GM12878 (cell line): ENCODE measurements at regions not wholly inside any gene's neighbourhood (a gene's known extent, or its start where the extent isn't known, plus 50 kb on each side); places are given as distances from the start of the nearest gene placed in this dataset.

Experiments
- ATAC-seq: fragments of 200-7000 bp; cut with Tn5 transposase; 3 replicates; pipeline ENCODE4 v1.9.1; 2020; ENCODE audit warnings: mild to moderate bottlenecking, moderate library complexity
- BruUV-seq: library from RNA; stranded (reverse); fragments of 400-500 nt; replicated peaks from 2 replicates; lab custom pipeline; 2021; lab: Mats Ljungman, UMichigan
- CTCF ChIA-PET: fragments of 300-600 bp; sonication (Branson Sonifier 250); formaldehyde crosslinking; extraction: SDS; loops from one replicate; lab custom pipeline; 2021; ENCODE audit warnings: inconsistent platforms; lab: Yijun Ruan, JAX
- POLR2A ChIA-PET: fragments of 350-600 bp; formaldehyde crosslinking; extraction: SDS; loops from one replicate; lab custom pipeline; 2021; ENCODE audit warnings: inconsistent platforms; lab: Charles Lee
- RAD21 ChIA-PET: fragments of 300-600 bp; sonication (Branson Sonifier 250); formaldehyde crosslinking; loops from one replicate; lab custom pipeline; 2023; ENCODE audit warnings: antibody characterized with exemption; ENCODE audit not compliant: unreplicated experiment; lab: Charles Lee
- SMC1A ChIA-PET: fragments of 300-600 bp; sonication (Branson Sonifier 250); formaldehyde crosslinking; loops from one replicate; lab custom pipeline; 2023; ENCODE audit not compliant: unreplicated experiment, uncharacterized antibody; lab: Charles Lee
- DNase-seq: peaks from one replicate; pipeline ENCODE4 v3.0.0-alpha.2; 2011; ENCODE audit warnings: low read depth, low spot score
- FAIRE-seq: peaks from 3 replicates; lab custom pipeline; 2011; peaks lifted over from hg19 to GRCh38; lab: Jason Lieb, UNC
- H2AFZ ChIP-seq: 2 replicates; pipeline ENCODE4 v1.6.0; 2011; ENCODE audit warnings: low read depth, low read length, control low read depth; ENCODE audit not compliant: control insufficient read depth
- H3K27ac ChIP-seq: 2 replicates; pipeline ENCODE4 v1.5.1; 2011; ENCODE audit warnings: control low read depth; ENCODE audit not compliant: control insufficient read depth, insufficient read depth
- H3K27me3 ChIP-seq, 2 experiments: replicated peaks in 1 of 2; 2 replicates each; pipeline versions ENCODE4 v1.6.0 to v1.6.1; 2011; ENCODE audit warnings: low read length in 1 of 2; ENCODE audit not compliant: control insufficient read depth in 2 of 2, insufficient read depth in 2 of 2
- H3K36me3 ChIP-seq, 2 experiments: 2 replicates each; pipeline ENCODE4 v1.5.1; 2011; ENCODE audit warnings: low read length in 1 of 2; ENCODE audit not compliant: control insufficient read depth in 2 of 2, insufficient read depth in 2 of 2
- H3K4me1 ChIP-seq: 2 replicates; pipeline ENCODE4 v1.6.1; 2011; ENCODE audit warnings: mild to moderate bottlenecking, low read length, moderate library complexity, mixed read lengths; ENCODE audit not compliant: control insufficient read depth, insufficient read depth
- H3K4me2 ChIP-seq: 2 replicates; pipeline ENCODE4 v1.6.0; 2011; ENCODE audit warnings: control low read depth; ENCODE audit not compliant: control insufficient read depth, insufficient read depth
- H3K4me3 ChIP-seq: fragments of 200-600 bp; sonication (generic); 2 replicates; pipeline ENCODE4 v1.5.1; 2016
- H3K79me2 ChIP-seq: 2 replicates; pipeline ENCODE4 v1.6.0; 2011; ENCODE audit warnings: low read length; ENCODE audit not compliant: control insufficient read depth, insufficient read depth
- H3K9ac ChIP-seq: 2 replicates; pipeline ENCODE4 v1.8.0; 2011; ENCODE audit warnings: low read length, control low read depth, mixed read lengths; ENCODE audit not compliant: control insufficient read depth, insufficient read depth
- H3K9me3 ChIP-seq: replicated peaks from 3 replicates; pipeline ENCODE4 v1.5.1; 2011; ENCODE audit warnings: mild to moderate bottlenecking, low read length; ENCODE audit not compliant: control insufficient read depth, insufficient read depth
- H4K20me1 ChIP-seq: 2 replicates; pipeline ENCODE4 v1.6.0; 2011; ENCODE audit not compliant: control insufficient read depth, insufficient read depth
- HCFC1 ChIP-seq: fragments of 150-350 bp; IDR thresholded peaks from 2 replicates; pipeline ENCODE4 v1.6.1; 2014; ENCODE audit warnings: low read length
- NFYB ChIP-seq: IDR thresholded peaks from 2 replicates; pipeline ENCODE4 v1.6.1; 2011; ENCODE audit warnings: low read depth, mild to moderate bottlenecking, low read length, improper control_type of control experiment, moderate library complexity; ENCODE audit not compliant: insufficient read depth
- SIX5 ChIP-seq: IDR thresholded peaks from 2 replicates; pipeline ENCODE4 v1.6.1; 2011; ENCODE audit warnings: mild to moderate bottlenecking, low read depth, low read length, moderate library complexity; ENCODE audit not compliant: severe bottlenecking
- SREBF1 ChIP-seq: IDR thresholded peaks from 2 replicates; pipeline ENCODE4 v1.6.1; 2012; ENCODE audit warnings: mild to moderate bottlenecking, low read length
- TCF12 ChIP-seq: IDR thresholded peaks from 2 replicates; pipeline ENCODE4 v1.6.1; 2011; ENCODE audit warnings: low read depth, mild to moderate bottlenecking, low read length
- WGBS: methylation state at CpG from one replicate; pipeline ENCODE4 v1.1.6; 2016; ENCODE audit warnings: low lambda C conversion rate; ENCODE audit not compliant: insufficient replicate concordance, insufficient coverage; ENCODE audit errors: missing lambda C conversion rate; 5-methylcytosine and 5-hydroxymethylcytosine counted together
- in situ Hi-C: fragments of 300-500 bp; cut with MboI; formaldehyde crosslinking; loops from 9 replicates; pipeline ENCODE4 v1.14.3; 2018; ENCODE audit warnings: mixed read lengths
- intact Hi-C: fragments of 100-400 bp; cut with micrococcal nuclease; formaldehyde crosslinking; loops from one replicate; pipeline ENCODE4 v1.14.2; 2022; ENCODE audit not compliant: unreplicated experiment

- no peak for FAIRE-seq
- Histone ChIP-seq H3K9ac (no peak overlapping the region), H3K4me1 (no peaks in the 10 kb centered on the region), H3K36me3 (no peaks in the 10 kb centered on the region), H3K9me3 (no peaks in the 10 kb centered on the region), H3K4me3 (no peak overlapping the region), H2AFZ (no peak overlapping the region), H3K27me3 (0 out of 4 replicates have a peak, but pooled peaks cover 0 to 4% of the 10 kb centered on the region in 2 experiments), H3K27ac (no peak overlapping the region), H3K4me2 (no peak overlapping the region), H4K20me1 (no peaks in the 10 kb centered on the region), H3K79me2 (no peaks in the 10 kb centered on the region)
- no peak for TF ChIP-seq TCF12
- ChIA-PET CTCF (no interaction called here), SMC1A (no interaction called here), RAD21 (no interaction called here), POLR2A (no interaction called here)
- no peak for ATAC-seq
- no TSS peak for BruUV-seq
- DNase-seq: no peak
- in situ Hi-C loops (no loop called here), intact Hi-C loops (no loop called here)
- WGBS: 37% methylated on average over 6 of the region's 6 CpGs
Measured at GRCh38 chr1:11592752-11593151, 61.5 kb downstream of the FBXO2 start.

DNA sequence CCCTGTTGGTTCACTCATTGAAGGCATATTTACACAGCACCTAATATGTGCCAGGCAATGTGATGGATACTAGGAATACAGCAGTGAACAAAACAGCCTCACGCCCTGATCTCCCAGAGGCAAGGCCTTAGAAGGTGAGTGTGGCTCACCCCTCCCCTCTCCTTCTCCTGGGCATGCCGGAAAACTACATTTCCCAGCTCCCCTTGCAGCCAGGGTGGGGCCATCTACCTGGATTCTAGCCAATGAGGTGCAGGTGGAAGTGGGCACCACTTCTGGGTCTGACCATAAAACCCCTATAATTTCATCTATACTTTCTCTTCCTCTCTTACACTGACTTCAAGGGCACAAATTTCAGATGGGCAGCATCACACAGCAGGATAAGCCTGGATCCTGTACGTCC, 63.8 kb downstream of the FBXO2 start:
- H2AFZ ChIP-seq: no peak overlapping the region
- CTCF ChIA-PET: no interaction called here
- FAIRE-seq: no peak
- no peaks in the 10 kb centered on the region for H3K4me1 ChIP-seq
- TF ChIP-seq SREBF1 (no peak), NFYB (0 out of 2 replicates have a peak, but pooled peaks have one; percentile 30), HCFC1 (0 out of 2 replicates have a peak, but pooled peaks have one; percentile 20), SIX5 (peak; percentile 55)
- no peak for DNase-seq
- H4K20me1 ChIP-seq: no peaks in the 10 kb centered on the region
- POLR2A ChIA-PET: no interaction called here
- BruUV-seq: no TSS peak
- H3K4me3 ChIP-seq: no peak overlapping the region
- no peak for ATAC-seq
- 9% methylated on average over 3 of the region's 3 CpGs for WGBS
- H3K27me3 ChIP-seq: peaks cover 0 to 4% of the 10 kb centered on the region in 2 experiments; a peak in 2 of 4 replicates
- no peaks in the 10 kb centered on the region for H3K36me3 ChIP-seq
- no peak overlapping the region for H3K9ac ChIP-seq
- RAD21 ChIA-PET: no interaction called here
- no peaks in the 10 kb centered on the region for H3K79me2 ChIP-seq
- no peaks in the 10 kb centered on the region for H3K9me3 ChIP-seq
- intact Hi-C loops (no loop called here), in situ Hi-C loops (no loop called here)
- H3K27ac ChIP-seq: no peak overlapping the region
- SMC1A ChIA-PET: no interaction called here
- no peak overlapping the region for H3K4me2 ChIP-seq
